Loucy (cell line): ENCODE measurements at regions not wholly inside any gene's neighbourhood (a gene's known extent, or its start where the extent isn't known, plus 50 kb on each side); places are given as distances from the start of the nearest gene placed in this dataset.

Experiments
- H2AFZ ChIP-seq: fragments of 200-600 bp; sonication (generic); 2 replicates; pipeline ENCODE4 v1.6.0; 2016; ENCODE audit warnings: antibody characterized with exemption, mild to moderate bottlenecking, low read length, moderate library complexity
- H3F3A ChIP-seq: fragments of 200-600 bp; 2 replicates; pipeline ENCODE4 v1.6.0; 2016; ENCODE audit warnings: antibody characterized with exemption, low read depth, mild to moderate bottlenecking
- H3K27me3 ChIP-seq: fragments of 200-600 bp; sonication (generic); 2 replicates; pipeline ENCODE4 v1.6.1; 2014; ENCODE audit warnings: low read length, mild to moderate bottlenecking; ENCODE audit not compliant: insufficient read depth, poor library complexity, severe bottlenecking
- H3K36me3 ChIP-seq: fragments of 200-600 bp; sonication (generic); 2 replicates; pipeline ENCODE4 v1.6.1; 2016; ENCODE audit warnings: low read length; ENCODE audit not compliant: insufficient read depth
- H3K4me1 ChIP-seq: fragments of 200-600 bp; sonication (generic); 2 replicates; pipeline ENCODE4 v1.5.1; 2014; ENCODE audit warnings: low read length, mild to moderate bottlenecking; ENCODE audit not compliant: insufficient read depth, poor library complexity, severe bottlenecking
- H3K4me2 ChIP-seq: fragments of 200-600 bp; sonication (generic); 2 replicates; pipeline ENCODE4 v1.6.0; 2014; ENCODE audit warnings: antibody characterized with exemption, low read length, low read depth, mild to moderate bottlenecking; ENCODE audit not compliant: poor library complexity, severe bottlenecking
- H3K4me3 ChIP-seq: fragments of 200-600 bp; sonication (generic); 2 replicates; pipeline ENCODE4 v1.5.1; 2014; ENCODE audit warnings: low read length, mild to moderate bottlenecking, mixed read lengths; ENCODE audit not compliant: poor library complexity, severe bottlenecking
- H3K79me2 ChIP-seq: fragments of 200-600 bp; sonication (generic); 2 replicates; pipeline ENCODE4 v1.6.1; 2014; ENCODE audit warnings: low read length; ENCODE audit not compliant: insufficient read depth
- H3K9ac ChIP-seq: fragments of 200-600 bp; sonication (generic); 2 replicates; pipeline ENCODE4 v1.6.0; 2014; ENCODE audit warnings: mild to moderate bottlenecking, low read depth, low read length, moderate library complexity; ENCODE audit not compliant: poor library complexity, severe bottlenecking
- H3K9me2 ChIP-seq: fragments of 200-600 bp; sonication (generic); replicated peaks from 2 replicates; pipeline ENCODE4 v1.6.1; 2016; ENCODE audit warnings: low read depth, low read length, mixed read lengths
- H3K9me3 ChIP-seq: fragments of 200-600 bp; sonication (generic); 2 replicates; pipeline ENCODE4 v1.6.1; 2014; ENCODE audit warnings: mild to moderate bottlenecking, antibody characterized with exemption, low read length, low read depth; ENCODE audit not compliant: insufficient read depth
- H4K20me1 ChIP-seq: fragments of 200-600 bp; sonication (generic); 2 replicates; pipeline ENCODE4 v1.6.0; 2014; ENCODE audit warnings: antibody characterized with exemption, low read length, mild to moderate bottlenecking; ENCODE audit not compliant: insufficient read depth, poor library complexity, severe bottlenecking
- CTCF ChIP-seq: fragments of 200-600 bp; sonication (generic); conservative IDR thresholded peaks from 2 replicates; pipeline ENCODE4 v1.5.1; 2014; ENCODE audit warnings: mild to moderate bottlenecking, antibody characterized with exemption, low read length
- EZH2phosphoT487 ChIP-seq: fragments of 200-600 bp; IDR thresholded peaks from 2 replicates; pipeline ENCODE4 v1.6.1; 2018; ENCODE audit warnings: antibody characterized with exemption, mild to moderate bottlenecking, moderate library complexity, borderline replicate concordance

- Histone ChIP-seq H3K9me2 (no peaks in the 10 kb centered on the region), H3K36me3 (no peaks in the 10 kb centered on the region), H3K9me3 (no peaks in the 10 kb centered on the region), H3K4me2 (no peak overlapping the region), H3K27me3 (no peaks in the 10 kb centered on the region), H3K79me2 (no peaks in the 10 kb centered on the region), H3K9ac (no peak overlapping the region), H4K20me1 (no peaks in the 10 kb centered on the region), H3K4me3 (no peak overlapping the region), H2AFZ (no peak overlapping the region), H3F3A (no peaks in the 10 kb centered on the region), H3K4me1 (peaks cover 31% of the 10 kb centered on the region)
- no peak for TF ChIP-seq CTCF
- TF ChIP-seq EZH2phosphoT487, result no peak
Measured at GRCh38 chr3:187795207-187795960, 50.1 kb upstream of the BCL6 start.

GRCh38 chr3:187798126-187798525 is 52.9 kb upstream of the BCL6 start:
- peak overlapping the region; percentile 51 for H3K4me2 ChIP-seq
- no peaks in the 10 kb centered on the region for H3K36me3 ChIP-seq
- no peaks in the 10 kb centered on the region for H3K9me2 ChIP-seq
- H3K9ac ChIP-seq, result no peak overlapping the region
- no peaks in the 10 kb centered on the region for H3K27me3 ChIP-seq
- H3K4me1 ChIP-seq, result peaks cover 48% of the 10 kb centered on the region
- TF ChIP-seq CTCF, result no peak
- TF ChIP-seq EZH2phosphoT487, result no peak
- peak overlapping the region; percentile 30 for H3K4me3 ChIP-seq
- H3K9me3 ChIP-seq, result no peaks in the 10 kb centered on the region
- H2AFZ ChIP-seq, result peak overlapping the region; percentile 91
- no peaks in the 10 kb centered on the region for H3F3A ChIP-seq
- no peaks in the 10 kb centered on the region for H4K20me1 ChIP-seq
- no peaks in the 10 kb centered on the region for H3K79me2 ChIP-seq

- Histone ChIP-seq H3K9me3 (no peaks in the 10 kb centered on the region), H2AFZ (peak overlapping the region; percentile 91), H3K27me3 (no peaks in the 10 kb centered on the region), H3K36me3 (no peaks in the 10 kb centered on the region), H3K4me1 (peaks cover 48% of the 10 kb centered on the region), H3K4me2 (peak overlapping the region; percentile 54), H3K9me2 (no peaks in the 10 kb centered on the region), H3F3A (no peaks in the 10 kb centered on the region), H4K20me1 (no peaks in the 10 kb centered on the region), H3K79me2 (no peaks in the 10 kb centered on the region), H3K9ac (peak overlapping the region; percentile 49), H3K4me3 (peak overlapping the region; percentile 30)
- TF ChIP-seq EZH2phosphoT487 (no peak), CTCF (no peak)
Measured at GRCh38 chr3:187798531-187799530, 53.6 kb upstream of the BCL6 start.
